Left colon (tissue), 2 donors: ENCODE measurements at regions not wholly inside any gene's neighbourhood (a gene's known extent, or its start where the extent isn't known, plus 50 kb on each side); places are given as distances from the start of the nearest gene placed in this dataset.

Experiments used
- ATAC-seq: fragments of 200-7000 bp; cut with Tn5 transposase; one replicate; pipeline ENCODE4 v1.9.1; 2020; ENCODE audit warnings: mild to moderate bottlenecking, moderate library complexity
- DNase-seq, 2 donors: peaks; one replicate each; pipeline ENCODE4 v3.0.0-alpha.2; 2020
- intact Hi-C, 2 donors: fragments of 100-400 bp; cut with DNase I in 1 of 2; cut with micrococcal nuclease in 1 of 2; formaldehyde crosslinking; loops; one replicate each; pipeline versions ENCODE4 v1.11.2 to v1.14.0; 2022; cut with DNase I, micrococcal nuclease
- donor health status: DM: no; HTN: no; CAD: no.
- donor health status: DM: yes; HTN: yes; CAD: no.

- no peak for ATAC-seq
- DNase-seq = no peak
- intact Hi-C loops = no loop called here
Observed at GRCh38 chr10:2475711-2476217, 591.6 kb upstream of the PFKP start.

GRCh38 chr10:2471811-2472210, 595.5 kb upstream of the PFKP start:
- intact Hi-C loops = no loop called here
- DNase-seq = no peak
- no peak for ATAC-seq

GRCh38 chr10:2469802-2470201, 597.5 kb upstream of the PFKP start:
- no peak for ATAC-seq
- DNase-seq = no peak
- intact Hi-C loops = no loop called here

GRCh38 chr10:2464483-2464882, 602.9 kb upstream of the PFKP start:
- ATAC-seq (no peak), DNase-seq (no peak)
- intact Hi-C loops = no loop called here

- no peak for ATAC-seq
- intact Hi-C loops = no loop called here
- DNase-seq = no peak
Observed at GRCh38 chr10:2463316-2463715, 604.0 kb upstream of the PFKP start.

GRCh38 chr10:2462581-2462980, 604.8 kb upstream of the PFKP start:
- no peak for DNase-seq
- intact Hi-C loops = no loop called here
- no peak for ATAC-seq

GRCh38 chr10:2460812-2461211, 606.5 kb upstream of the PFKP start:
- no peak for DNase-seq
- intact Hi-C loops = no loop called here

GRCh38 chr10:2459713-2460112, 607.6 kb upstream of the PFKP start:
- no peak for DNase-seq
- intact Hi-C loops = no loop called here
- ATAC-seq = no peak

More at GRCh38 chr10:2460812-2461211, 606.5 kb upstream of the PFKP start:
- ATAC-seq = no peak

GRCh38 chr10:2456834-2457233, 610.5 kb upstream of the PFKP start:
- no peak for DNase-seq
- intact Hi-C loops = no loop called here
- no peak for ATAC-seq

GRCh38 chr10:2445370-2445769, 622.0 kb upstream of the PFKP start:
- DNase-seq = no peak
- intact Hi-C loops = no loop called here
- ATAC-seq = no peak

- ATAC-seq (no peak), DNase-seq (no peak)
- intact Hi-C loops = no loop called here
Observed at GRCh38 chr10:2439983-2440382, 627.4 kb upstream of the PFKP start.

GRCh38 chr10:2439000-2439399, 628.3 kb upstream of the PFKP start:
- intact Hi-C loops = no loop called here
- ATAC-seq (no peak), DNase-seq (no peak)

GRCh38 chr10:2438248-2438939, 629.0 kb upstream of the PFKP start:
- ATAC-seq (no peak), DNase-seq (no peak)
- intact Hi-C loops = no loop called here

GRCh38 chr10:2436933-2437332, 630.4 kb upstream of the PFKP start:
- DNase-seq (no peak), ATAC-seq (no peak)
- intact Hi-C loops = no loop called here

- no peak for DNase-seq
- no peak for ATAC-seq
- intact Hi-C loops = no loop called here
Observed at GRCh38 chr10:2431961-2432360, 635.4 kb upstream of the PFKP start.

- intact Hi-C loops = no loop called here
- DNase-seq (no peak), ATAC-seq (no peak)
Observed at GRCh38 chr10:2427412-2427811, 639.9 kb upstream of the PFKP start.

GRCh38 chr10:2425320-2425719, 642.0 kb upstream of the PFKP start:
- DNase-seq (no peak), ATAC-seq (no peak)
- intact Hi-C loops = no loop called here

GRCh38 chr10:2414562-2414961, 652.8 kb upstream of the PFKP start:
- intact Hi-C loops = no loop called here
- DNase-seq = no peak
- no peak for ATAC-seq

GRCh38 chr10:2414039-2414438, 653.3 kb upstream of the PFKP start:
- ATAC-seq = no peak
- intact Hi-C loops = no loop called here

GRCh38 chr10:2410049-2410448, 657.3 kb upstream of the PFKP start:
- ATAC-seq = no peak
- no peak for DNase-seq
- intact Hi-C loops = no loop called here

More at GRCh38 chr10:2414039-2414438, 653.3 kb upstream of the PFKP start:
- no peak for DNase-seq

GRCh38 chr10:2401459-2401858, 664.1 kb upstream of the ADARB2 start:
- ATAC-seq = no peak
- DNase-seq = no peak
- intact Hi-C loops = no loop called here
